ENCODE measurements at regions not wholly inside any gene's neighbourhood (a gene's known extent, or its start where the extent isn't known, plus 50 kb on each side); places are given as distances from the start of the nearest gene placed in this dataset.

DNA sequence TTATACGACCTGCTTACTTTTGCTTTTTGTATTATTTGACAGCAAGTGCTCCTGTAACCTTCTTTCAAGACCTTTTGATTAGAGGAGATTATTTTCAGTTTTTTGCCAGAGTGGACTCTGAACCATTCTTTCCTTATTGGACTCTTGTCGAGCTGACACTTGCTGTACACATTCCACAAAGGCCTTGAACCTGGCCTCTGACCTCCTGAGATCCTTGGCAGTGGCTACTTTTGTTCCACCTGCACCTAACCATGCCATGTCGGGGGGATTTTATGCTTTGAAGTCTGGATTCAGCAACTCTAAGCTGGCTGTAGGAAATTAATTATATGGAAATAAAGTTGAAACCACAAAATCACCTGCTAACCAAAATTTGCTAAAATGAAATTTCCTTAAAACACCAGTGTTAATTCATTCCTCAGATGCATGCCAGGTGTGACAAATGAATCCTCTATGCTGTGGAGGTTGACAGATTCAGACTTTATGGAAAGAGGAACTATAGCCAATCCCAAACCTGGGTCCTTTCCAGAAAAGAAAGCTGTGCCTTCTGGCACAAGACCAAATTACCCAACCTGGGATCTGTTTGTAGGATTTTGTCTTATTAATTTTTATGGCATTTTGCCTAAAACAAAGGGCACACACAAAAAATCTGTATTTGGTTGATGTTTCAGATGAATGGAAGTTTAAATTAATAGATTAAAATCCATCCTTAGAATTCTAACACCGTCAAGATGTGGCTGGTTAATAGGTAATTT, 110.4 kb downstream of the CDC42EP3 start:
- Mint-ChIP-seq H3K36me3 (ENCODE audit: low read depth) (no peaks in the 10 kb centered on the region), H3K4me3 (peak overlapping the region; percentile 9), H3K4me1 (ENCODE audit: low read depth) (peaks cover 60% of the 10 kb centered on the region), H3K27ac (peak overlapping the region; percentile 73), H3K9me3 (no peaks in the 10 kb centered on the region), H3K27me3 (ENCODE audit: insufficient read depth) (no peaks in the 10 kb centered on the region; the same call in 1 of the 2 replicates)
- DNase-seq = no peak
- TF ChIP-seq CTCF (IDR thresholded peaks at IDR 0.05) = no peak

DNA sequence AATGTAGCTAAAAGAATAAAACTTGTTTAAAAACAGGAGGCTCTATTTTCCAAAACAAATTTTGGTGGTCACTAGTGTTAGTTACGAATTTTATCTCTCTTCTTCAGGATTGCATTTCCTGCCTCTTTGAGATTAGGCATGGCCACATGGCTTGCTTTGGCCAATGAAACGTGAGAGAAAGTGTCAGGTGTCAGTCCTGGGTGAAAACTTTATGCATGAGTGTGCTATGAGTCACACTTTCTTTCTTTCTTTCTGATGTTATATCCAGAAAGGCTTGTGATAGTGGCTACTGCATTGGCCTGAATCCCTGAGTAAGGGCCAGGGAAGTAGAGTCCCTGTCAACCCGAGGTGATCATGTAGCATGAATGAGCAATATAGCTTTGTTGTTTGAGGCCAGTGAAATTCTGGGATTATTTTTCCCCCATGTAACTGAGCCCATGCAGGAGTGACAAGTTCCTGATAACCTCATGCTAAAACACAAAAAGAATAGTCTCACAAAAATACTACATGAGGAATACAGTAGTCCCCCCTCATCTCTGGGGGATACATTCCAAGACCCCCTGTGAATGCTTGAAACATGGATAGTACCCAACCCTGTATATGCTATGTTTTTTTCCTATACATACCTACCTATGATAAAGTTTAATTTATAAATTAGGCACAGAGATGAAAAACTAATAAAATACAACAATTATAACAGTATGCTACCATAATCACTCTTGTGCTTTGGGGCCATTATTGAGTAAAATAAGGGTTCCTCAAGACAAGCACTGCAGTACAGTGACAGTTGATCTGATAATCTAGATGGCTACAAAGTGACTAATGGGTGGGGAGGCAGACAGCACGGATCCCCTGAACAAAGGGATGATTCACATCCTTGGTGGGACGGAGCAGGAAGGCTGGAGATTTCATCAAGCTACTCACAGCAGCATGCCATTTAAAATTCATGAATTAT, 109.5 kb downstream of the CDC42EP3 start:
- TF ChIP-seq CTCF (IDR thresholded peaks at IDR 0.05) = no peak
- H3K4me3 Mint-ChIP-seq = peak overlapping the region; percentile 9
- no peaks in the 10 kb centered on the region for H3K9me3 Mint-ChIP-seq
- no peaks in the 10 kb centered on the region for H3K36me3 Mint-ChIP-seq (ENCODE audit: low read depth)
- peaks cover 69% of the 10 kb centered on the region for H3K4me1 Mint-ChIP-seq (ENCODE audit: low read depth)
- peak; percentile 91 for DNase-seq
- no peaks in the 10 kb centered on the region; the same call in 1 of the 2 replicates for H3K27me3 Mint-ChIP-seq (ENCODE audit: insufficient read depth)
- H3K27ac Mint-ChIP-seq = peak overlapping the region; percentile 73

GRCh38 chr2:37563375-37564015, 107.9 kb downstream of the CDC42EP3 start:
- no peak for TF ChIP-seq CTCF (IDR thresholded peaks at IDR 0.05)
- Mint-ChIP-seq H3K27ac (peak overlapping the region; percentile 87), H3K27me3 (ENCODE audit: insufficient read depth) (no peaks in the 10 kb centered on the region; the same call in 1 of the 2 replicates)

GRCh38 chr2:37564356-37564755, 107.1 kb downstream of the CDC42EP3 start:
- Mint-ChIP-seq H3K4me1 (ENCODE audit: low read depth) (peaks cover 84% of the 10 kb centered on the region), H3K27me3 (ENCODE audit: insufficient read depth) (no peaks in the 10 kb centered on the region)

More at GRCh38 chr2:37563375-37564015, 107.9 kb downstream of the CDC42EP3 start:
- peak; percentile 40 for DNase-seq
- Mint-ChIP-seq H3K9me3 (no peaks in the 10 kb centered on the region), H3K36me3 (ENCODE audit: low read depth) (no peaks in the 10 kb centered on the region), H3K4me1 (ENCODE audit: low read depth) (peaks cover 78% of the 10 kb centered on the region), H3K4me3 (peak overlapping the region; percentile 24; the same call in 1 of the 2 replicates)

More at GRCh38 chr2:37564356-37564755, 107.1 kb downstream of the CDC42EP3 start:
- DNase-seq = no peak
- TF ChIP-seq CTCF (IDR thresholded peaks at IDR 0.05) = no peak
- peak overlapping the region; percentile 49 for H3K27ac Mint-ChIP-seq
- no peaks in the 10 kb centered on the region for H3K36me3 Mint-ChIP-seq (ENCODE audit: low read depth)
- H3K9me3 Mint-ChIP-seq = no peaks in the 10 kb centered on the region
- H3K4me3 Mint-ChIP-seq = no peak overlapping the region
